ENCODE measurements at regions not wholly inside any gene's neighbourhood (a gene's known extent, or its start where the extent isn't known, plus 50 kb on each side); places are given as distances from the start of the nearest gene placed in this dataset.

GRCh38 chr2:225911019-225911418 is 511.5 kb downstream of the NYAP2 start:
- TF ChIP-seq TCF7L2 (IDR thresholded peaks at IDR 0.05; ENCODE audit: low read depth, low read length) = no peak
- TF ChIP-seq REST (IDR thresholded peaks at IDR 0.05; ENCODE audit: insufficient read depth in 1 of 2, low read depth in 2 of 2, low read length in 1 of 2) = no peak
- no peak for TF ChIP-seq POLR2AphosphoS5 (IDR thresholded peaks at IDR 0.05; ENCODE audit: low read depth, low read length)
- TF ChIP-seq SIN3A (IDR thresholded peaks at IDR 0.05; ENCODE audit: borderline replicate concordance, insufficient read depth, low read depth, low read length) = no peak
- no peak for TF ChIP-seq CTCF (IDR thresholded peaks at IDR 0.05)
- CTCF ChIA-PET = no interaction called here

GRCh38 chr2:225895126-225895525 is 495.6 kb downstream of the NYAP2 start:
- in situ Hi-C loops (cut with HindIII; ENCODE audit: low pct_unique_long_range_greater_than_20kb, low sequenced_read_pairs) = no loop called here
- ATAC-seq = no peak
- peaks cover 4% of the 10 kb centered on the region; the same call in 1 of the 2 replicates for H3K9me3 ChIP-seq (ENCODE audit: control insufficient read depth, insufficient read depth, low read depth, low read length)

More at GRCh38 chr2:225911019-225911418, 511.5 kb downstream of the NYAP2 start:
- no peak overlapping the region for H3K4me3 ChIP-seq (ENCODE audit: low read depth in 2 of 2, low read length in 2 of 2)
- intact Hi-C loops (cut with micrococcal nuclease; ENCODE audit: unreplicated experiment) = no loop called here
- no peak for ATAC-seq
- BruUV-seq (replicated peaks) = no TSS peak
- H3K27me3 ChIP-seq (ENCODE audit: control insufficient read depth, insufficient read depth, low read length) = no peaks in the 10 kb centered on the region
- H3K27ac ChIP-seq (ENCODE audit: low read length) = no peak overlapping the region
- no peaks in the 10 kb centered on the region for H3K36me3 ChIP-seq (ENCODE audit: control insufficient read depth, insufficient read depth, low read length)
- in situ Hi-C loops (cut with HindIII; ENCODE audit: low pct_unique_long_range_greater_than_20kb, low sequenced_read_pairs) = no loop called here
- POLR2A ChIA-PET = interaction anchor here (1.1 kb wide), 1 partner anchor 9 kb away, joined by 3 read pairs; no protein-coding TSS in a partner anchor
- no peak for DNase-seq (ENCODE audit: low read depth, low spot score)
- H3K9me3 ChIP-seq (ENCODE audit: control insufficient read depth, insufficient read depth, low read depth, low read length) = no peaks in the 10 kb centered on the region; the same call in 1 of the 2 replicates
- no peaks in the 10 kb centered on the region for H3K4me1 ChIP-seq (ENCODE audit: control insufficient read depth, insufficient read depth, low read length)

More at GRCh38 chr2:225895126-225895525, 495.6 kb downstream of the NYAP2 start:
- Histone ChIP-seq H3K4me3 (ENCODE audit: low read depth in 2 of 2, low read length in 2 of 2) (no peak overlapping the region), H3K27me3 (ENCODE audit: control insufficient read depth, insufficient read depth, low read length) (no peaks in the 10 kb centered on the region), H3K4me1 (ENCODE audit: control insufficient read depth, insufficient read depth, low read length) (0 out of 2 replicates have a peak, but pooled peaks cover 3% of the 10 kb centered on the region), H3K27ac (ENCODE audit: low read length) (no peak overlapping the region), H3K36me3 (ENCODE audit: control insufficient read depth, insufficient read depth, low read length) (no peaks in the 10 kb centered on the region)
- intact Hi-C loops (cut with micrococcal nuclease; ENCODE audit: unreplicated experiment) = no loop called here
- no TSS peak for BruUV-seq (replicated peaks)
- CTCF ChIA-PET = no interaction called here
- DNase-seq (ENCODE audit: low read depth, low spot score) = no peak
- POLR2A ChIA-PET = no interaction called here
- TF ChIP-seq CTCF (IDR thresholded peaks at IDR 0.05) (no peak), POLR2AphosphoS5 (IDR thresholded peaks at IDR 0.05; ENCODE audit: low read depth, low read length) (no peak), SIN3A (IDR thresholded peaks at IDR 0.05; ENCODE audit: borderline replicate concordance, insufficient read depth, low read depth, low read length) (no peak), REST (IDR thresholded peaks at IDR 0.05; ENCODE audit: insufficient read depth in 1 of 2, low read depth in 2 of 2, low read length in 1 of 2) (no peak), TCF7L2 (IDR thresholded peaks at IDR 0.05; ENCODE audit: low read depth, low read length) (no peak)

All from Panc1 (cell line).